Glutamatergic neuron (in vitro differentiated cells): ENCODE measurements at regions not wholly inside any gene's neighbourhood (a gene's known extent, or its start where the extent isn't known, plus 50 kb on each side); places are given as distances from the start of the nearest gene placed in this dataset.

ENCODE experiments used
- DNase-seq: peaks from one replicate; pipeline ENCODE4 v3.0.0; 2022
- H3K27ac Mint-ChIP-seq: one replicate; pipeline ENCODE4 v1.8.0; 2020; ENCODE audit warnings: mild to moderate bottlenecking, mixed read lengths, inconsistent platforms; ENCODE audit not compliant: unreplicated experiment
- H3K27me3 Mint-ChIP-seq: one replicate; pipeline ENCODE4 v1.8.0; 2020; ENCODE audit warnings: mild to moderate bottlenecking, moderate library complexity, mixed read lengths, inconsistent platforms; ENCODE audit not compliant: unreplicated experiment
- H3K36me3 Mint-ChIP-seq: one replicate; pipeline ENCODE4 v1.8.0; 2020; ENCODE audit warnings: mild to moderate bottlenecking, mixed read lengths, inconsistent platforms; ENCODE audit not compliant: unreplicated experiment
- H3K4me1 Mint-ChIP-seq: one replicate; pipeline ENCODE4 v1.8.0; 2020; ENCODE audit warnings: mild to moderate bottlenecking, low read depth, mixed read lengths, inconsistent platforms; ENCODE audit not compliant: unreplicated experiment
- H3K4me3 Mint-ChIP-seq: one replicate; pipeline ENCODE4 v1.8.0; 2020; ENCODE audit warnings: mild to moderate bottlenecking, mixed read lengths, inconsistent platforms; ENCODE audit not compliant: unreplicated experiment
- H3K9me3 Mint-ChIP-seq: one replicate; pipeline ENCODE4 v1.8.0; 2020; ENCODE audit warnings: mild to moderate bottlenecking, moderate library complexity, mixed read lengths, inconsistent platforms; ENCODE audit not compliant: unreplicated experiment
- TF ChIP-seq, protein P1 (sequence below): fragments of 200-600 bp; sonication (generic); IDR thresholded peaks from one replicate; pipeline ENCODE4 v1.5.0; 2021; ENCODE audit not compliant: partially characterized antibody, unreplicated experiment

DNA sequence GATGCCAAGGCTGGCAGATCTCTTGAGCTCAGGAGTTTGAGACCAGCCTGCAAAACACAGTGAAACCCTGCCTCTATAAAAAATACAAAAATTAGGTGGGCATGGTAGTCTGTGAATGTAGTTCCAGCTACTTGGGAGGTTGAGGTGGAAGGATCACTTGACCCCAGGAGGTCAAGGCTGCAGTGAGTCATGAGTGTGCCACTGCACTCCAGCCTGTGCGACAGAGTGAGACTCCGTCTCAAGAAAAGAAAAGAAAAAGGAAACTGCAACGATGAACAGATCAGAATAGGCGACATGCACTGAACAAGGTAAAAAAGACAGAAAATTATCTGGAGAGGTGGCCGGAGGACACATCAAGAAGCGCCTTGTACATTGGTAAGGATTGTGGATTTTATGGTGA lies 273.7 kb upstream of the AMIGO2 start:
- Mint-ChIP-seq H3K27ac (no peak overlapping the region), H3K9me3 (peaks cover 2% of the 10 kb centered on the region), H3K4me1 (peaks cover 6% of the 10 kb centered on the region), H3K36me3 (no peaks in the 10 kb centered on the region), H3K4me3 (no peak overlapping the region), H3K27me3 (no peaks in the 10 kb centered on the region)
- no peak for DNase-seq
- TF ChIP-seq, protein P1, sequence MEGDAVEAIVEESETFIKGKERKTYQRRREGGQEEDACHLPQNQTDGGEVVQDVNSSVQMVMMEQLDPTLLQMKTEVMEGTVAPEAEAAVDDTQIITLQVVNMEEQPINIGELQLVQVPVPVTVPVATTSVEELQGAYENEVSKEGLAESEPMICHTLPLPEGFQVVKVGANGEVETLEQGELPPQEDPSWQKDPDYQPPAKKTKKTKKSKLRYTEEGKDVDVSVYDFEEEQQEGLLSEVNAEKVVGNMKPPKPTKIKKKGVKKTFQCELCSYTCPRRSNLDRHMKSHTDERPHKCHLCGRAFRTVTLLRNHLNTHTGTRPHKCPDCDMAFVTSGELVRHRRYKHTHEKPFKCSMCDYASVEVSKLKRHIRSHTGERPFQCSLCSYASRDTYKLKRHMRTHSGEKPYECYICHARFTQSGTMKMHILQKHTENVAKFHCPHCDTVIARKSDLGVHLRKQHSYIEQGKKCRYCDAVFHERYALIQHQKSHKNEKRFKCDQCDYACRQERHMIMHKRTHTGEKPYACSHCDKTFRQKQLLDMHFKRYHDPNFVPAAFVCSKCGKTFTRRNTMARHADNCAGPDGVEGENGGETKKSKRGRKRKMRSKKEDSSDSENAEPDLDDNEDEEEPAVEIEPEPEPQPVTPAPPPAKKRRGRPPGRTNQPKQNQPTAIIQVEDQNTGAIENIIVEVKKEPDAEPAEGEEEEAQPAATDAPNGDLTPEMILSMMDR = no peak

DNA sequence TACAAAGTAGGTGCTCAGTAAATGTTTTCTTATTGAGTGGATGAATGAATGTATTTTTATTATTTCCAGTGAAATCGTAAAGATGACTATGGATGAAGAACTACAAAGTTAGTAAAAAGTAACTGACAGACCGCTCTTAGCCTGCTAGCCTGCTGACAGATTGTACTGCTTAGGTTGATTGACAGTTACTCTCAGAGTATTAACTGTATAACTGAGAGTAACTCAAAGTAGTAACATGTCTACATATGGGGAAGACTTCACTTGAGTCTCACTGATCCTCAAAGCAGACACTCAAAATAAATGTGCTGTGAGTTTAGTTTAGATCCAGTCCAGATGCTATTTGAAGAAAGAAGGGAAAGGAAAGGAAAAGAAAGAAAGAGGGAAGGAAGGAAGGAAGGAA lies 272.3 kb upstream of the AMIGO2 start:
- TF ChIP-seq, protein P1 = no peak
- H3K9me3 Mint-ChIP-seq = peaks cover 2% of the 10 kb centered on the region
- H3K4me1 Mint-ChIP-seq = peaks cover 6% of the 10 kb centered on the region
- no peaks in the 10 kb centered on the region for H3K27me3 Mint-ChIP-seq
- no peak overlapping the region for H3K4me3 Mint-ChIP-seq
- H3K36me3 Mint-ChIP-seq = no peaks in the 10 kb centered on the region
- DNase-seq = no peak
- H3K27ac Mint-ChIP-seq = no peak overlapping the region

DNA sequence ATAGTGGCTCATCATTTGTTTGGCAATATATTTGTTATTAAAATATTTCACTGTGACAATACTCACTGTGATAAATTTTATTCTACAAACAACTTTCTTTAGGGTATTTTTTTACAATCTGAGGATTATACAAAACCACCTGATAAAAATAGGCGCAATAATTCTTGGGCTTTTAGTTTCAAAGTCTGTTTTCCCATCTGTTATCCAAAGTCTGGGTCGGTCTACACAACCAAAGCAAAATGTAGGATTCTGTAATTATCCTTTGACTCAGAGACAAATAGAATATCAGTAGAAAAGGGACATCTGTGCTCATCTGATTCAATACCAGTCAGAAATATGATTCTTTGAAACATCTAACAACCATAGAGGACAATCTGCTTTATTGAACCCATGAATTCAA lies 271.8 kb upstream of the AMIGO2 start:
- peaks cover 2% of the 10 kb centered on the region for H3K9me3 Mint-ChIP-seq
- DNase-seq = no peak

DNA sequence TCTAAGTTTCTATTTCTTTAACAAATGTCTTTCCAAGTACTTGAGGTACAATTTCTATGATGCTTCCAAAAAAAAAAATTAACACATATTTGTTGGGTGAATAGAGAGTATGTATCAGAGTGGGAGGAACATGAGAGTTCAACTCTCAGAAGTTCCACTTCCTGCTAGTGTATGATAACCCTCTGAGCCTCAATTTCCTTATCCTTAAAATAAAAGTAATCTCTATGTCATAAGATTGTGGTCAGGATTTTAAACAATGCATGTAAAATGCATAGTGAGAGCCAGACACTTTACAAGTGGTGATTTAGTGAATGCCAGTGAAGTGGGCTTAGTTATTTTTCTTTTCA lies 270.3 kb upstream of the AMIGO2 start:
- no peaks in the 10 kb centered on the region for H3K36me3 Mint-ChIP-seq
- H3K9me3 Mint-ChIP-seq = no peaks in the 10 kb centered on the region
- no peaks in the 10 kb centered on the region for H3K4me1 Mint-ChIP-seq
- H3K4me3 Mint-ChIP-seq = no peak overlapping the region
- DNase-seq = no peak
- no peaks in the 10 kb centered on the region for H3K27me3 Mint-ChIP-seq
- H3K27ac Mint-ChIP-seq = no peak overlapping the region
- TF ChIP-seq, protein P1 = no peak

More for the DNA sequence above, 271.8 kb upstream of the AMIGO2 start:
- H3K36me3 Mint-ChIP-seq = no peaks in the 10 kb centered on the region
- H3K4me3 Mint-ChIP-seq = no peak overlapping the region
- no peak overlapping the region for H3K27ac Mint-ChIP-seq
- peaks cover 3% of the 10 kb centered on the region for H3K4me1 Mint-ChIP-seq
- H3K27me3 Mint-ChIP-seq = no peaks in the 10 kb centered on the region
- TF ChIP-seq, protein P1 = no peak

DNA sequence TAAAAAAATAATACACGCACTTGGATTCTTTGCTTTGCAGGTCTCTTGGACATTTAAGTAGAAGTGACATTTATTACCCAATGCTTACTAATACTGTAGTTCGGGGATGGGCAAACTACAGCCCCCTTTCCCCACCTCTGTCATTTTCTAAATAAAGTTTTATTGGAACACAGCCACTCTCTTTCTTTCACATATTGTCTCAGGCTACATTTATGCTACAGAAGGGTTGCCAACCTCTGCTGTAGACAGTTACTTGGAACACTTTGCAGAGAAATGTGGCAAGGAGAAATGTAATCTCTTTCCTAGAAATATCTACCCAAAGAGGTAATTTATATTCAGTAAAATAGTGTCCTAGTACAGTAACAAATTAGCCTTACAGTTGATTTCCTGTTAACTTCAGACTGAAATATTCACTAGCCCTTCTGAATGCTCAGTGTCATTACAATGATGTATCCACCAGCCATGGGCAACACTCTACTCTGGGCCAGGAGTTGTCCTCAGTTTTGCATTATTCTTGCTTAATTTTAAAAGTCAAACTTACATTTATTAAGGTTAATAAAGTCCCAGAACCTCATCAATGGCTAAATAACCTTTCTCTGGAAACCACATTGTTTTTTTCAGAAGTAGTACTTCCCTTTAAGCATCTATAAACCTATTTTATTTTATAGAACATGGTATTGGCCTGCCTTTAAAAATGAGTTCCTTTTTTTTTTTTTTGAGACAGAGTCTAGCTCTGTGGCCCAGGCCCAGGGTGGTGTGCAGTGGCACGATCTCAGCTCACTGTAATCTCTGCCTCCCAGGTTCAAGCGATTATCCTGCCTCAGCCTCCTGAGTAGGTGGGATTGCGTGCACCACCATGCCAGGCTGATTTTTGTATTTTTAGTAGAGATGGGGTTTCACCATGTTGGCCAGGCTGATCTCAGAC lies 269.6 kb upstream of the AMIGO2 start:
- DNase-seq = no peak
- Mint-ChIP-seq H3K4me1 (no peaks in the 10 kb centered on the region), H3K9me3 (no peaks in the 10 kb centered on the region), H3K4me3 (no peak overlapping the region), H3K27ac (no peak overlapping the region), H3K27me3 (no peaks in the 10 kb centered on the region), H3K36me3 (no peaks in the 10 kb centered on the region)
- TF ChIP-seq, protein P1 = no peak
